GM23338 (cell line): ENCODE measurements at regions not wholly inside any gene's neighbourhood (a gene's known extent, or its start where the extent isn't known, plus 50 kb on each side); places are given as distances from the start of the nearest gene placed in this dataset.

Experiments
- ATAC-seq: fragments of 200-7000 bp; cut with Tn5 transposase; 3 replicates; pipeline ENCODE4 v1.9.1; 2020
- DNase-seq: peaks from one replicate; pipeline ENCODE4 v3.0.0-alpha.2; 2015; ENCODE audit warnings: low spot score
- H2AFZ ChIP-seq: fragments of 200-600 bp; sonication (generic); 2 replicates; pipeline ENCODE4 v1.8.0; 2016; ENCODE audit warnings: antibody characterized with exemption, mild to moderate bottlenecking, moderate library complexity
- H3F3A ChIP-seq: fragments of 200-600 bp; sonication (generic); replicated peaks from 2 replicates; pipeline ENCODE4 v1.8.0; 2017; ENCODE audit warnings: antibody characterized with exemption, mixed run types, low read depth
- H3K27ac ChIP-seq: fragments of 200-600 bp; sonication (generic); 2 replicates; pipeline ENCODE4 v1.6.1; 2016; ENCODE audit warnings: low read depth
- H3K27me3 ChIP-seq: fragments of 200-600 bp; sonication (generic); 2 replicates; pipeline ENCODE4 v1.8.0; 2016; ENCODE audit warnings: mild to moderate bottlenecking, mixed run types, moderate library complexity; ENCODE audit not compliant: insufficient read depth
- H3K36me3 ChIP-seq: fragments of 200-600 bp; sonication (generic); 2 replicates; pipeline ENCODE4 v1.8.0; 2016; ENCODE audit warnings: mild to moderate bottlenecking; ENCODE audit not compliant: insufficient read depth
- H3K4me1 ChIP-seq: fragments of 200-600 bp; sonication (generic); 2 replicates; pipeline ENCODE4 v1.8.0; 2016; ENCODE audit warnings: mild to moderate bottlenecking, moderate library complexity; ENCODE audit not compliant: insufficient read depth
- H3K4me2 ChIP-seq: fragments of 200-600 bp; sonication (generic); 2 replicates; pipeline ENCODE4 v1.7.1; 2017; ENCODE audit warnings: mixed run types
- H3K4me3 ChIP-seq: fragments of 200-600 bp; sonication (generic); 2 replicates; pipeline ENCODE4 v1.6.1; 2016; ENCODE audit warnings: mixed run types
- H3K79me2 ChIP-seq: fragments of 200-600 bp; sonication (generic); replicated peaks from 2 replicates; pipeline ENCODE4 v1.8.0; 2017; ENCODE audit warnings: mild to moderate bottlenecking; ENCODE audit not compliant: insufficient read depth
- H3K9me2 ChIP-seq: fragments of 200-600 bp; sonication (generic); 2 replicates; pipeline ENCODE4 v1.8.0; 2017; ENCODE audit not compliant: insufficient read depth
- H4K20me1 ChIP-seq: fragments of 200-600 bp; sonication (generic); replicated peaks from 2 replicates; pipeline ENCODE4 v1.8.0; 2017; ENCODE audit warnings: mild to moderate bottlenecking; ENCODE audit not compliant: insufficient read depth
- H3K27ac Mint-ChIP-seq: 2 replicates; pipeline ENCODE4 v1.8.0; 2020; ENCODE audit warnings: inconsistent platforms, mild to moderate bottlenecking, moderate library complexity, mixed read lengths
- H3K27me3 Mint-ChIP-seq: 3 replicates; pipeline ENCODE4 v1.8.0; 2022; ENCODE audit warnings: low read depth, mild to moderate bottlenecking, moderate library complexity, mixed read lengths, inconsistent platforms; ENCODE audit not compliant: insufficient read depth, poor library complexity
- H3K36me3 Mint-ChIP-seq: 3 replicates; pipeline ENCODE4 v1.8.0; 2021; ENCODE audit warnings: low read depth, mild to moderate bottlenecking, inconsistent platforms, moderate library complexity, mixed read lengths
- H3K4me1 Mint-ChIP-seq: 3 replicates; pipeline ENCODE4 v1.8.0; 2020; ENCODE audit warnings: mild to moderate bottlenecking, inconsistent platforms, mixed read lengths
- H3K4me3 Mint-ChIP-seq: 3 replicates; pipeline ENCODE4 v1.8.0; 2021; ENCODE audit warnings: moderate library complexity, mild to moderate bottlenecking, inconsistent platforms, mixed read lengths
- H3K9me3 Mint-ChIP-seq: 3 replicates; pipeline ENCODE4 v1.8.0; 2020; ENCODE audit warnings: moderate library complexity, mild to moderate bottlenecking, inconsistent platforms, mixed read lengths
- CREB1 ChIP-seq: fragments of 250-450 bp; sonication (Bioruptor Pico); IDR thresholded peaks from 2 replicates; pipeline ENCODE4 v1.5.0; 2020; ENCODE audit warnings: low read depth, mild to moderate bottlenecking, moderate library complexity
- EZH2 ChIP-seq: fragments of 200-600 bp; sonication (generic); IDR thresholded peaks from one replicate; pipeline ENCODE4 v1.8.0; 2017; ENCODE audit warnings: antibody characterized with exemption, mild to moderate bottlenecking, low read depth; ENCODE audit not compliant: unreplicated experiment
- EZH2phosphoT487 ChIP-seq: fragments of 200-600 bp; sonication (generic); IDR thresholded peaks from one replicate; pipeline ENCODE4 v1.8.1; 2018; ENCODE audit warnings: antibody characterized with exemption; ENCODE audit not compliant: unreplicated experiment
- JUNB ChIP-seq: IDR thresholded peaks from one replicate; pipeline ENCODE4 v1.6.1; 2016; ENCODE audit warnings: antibody characterized with exemption; ENCODE audit not compliant: unreplicated experiment
- NANOG ChIP-seq: IDR thresholded peaks from 2 replicates; pipeline ENCODE4 v1.6.1; 2016; ENCODE audit warnings: antibody characterized with exemption, borderline replicate concordance
- POLR2AphosphoS5 ChIP-seq: IDR thresholded peaks from 2 replicates; pipeline ENCODE4 v1.6.1; 2016; ENCODE audit warnings: antibody characterized with exemption, low read depth
- STAT1 ChIP-seq: IDR thresholded peaks from one replicate; pipeline ENCODE4 v1.6.1; 2016; ENCODE audit warnings: antibody characterized with exemption; ENCODE audit not compliant: unreplicated experiment
- ZNF114 ChIP-seq: fragments of 250-450 bp; sonication (Bioruptor Pico); IDR thresholded peaks from 2 replicates; pipeline ENCODE4 v1.5.0; 2020; ENCODE audit warnings: mild to moderate bottlenecking, moderate library complexity
- ZNF331 ChIP-seq: fragments of 250-450 bp; sonication (Bioruptor Pico); IDR thresholded peaks from 2 replicates; pipeline ENCODE4 v1.5.0; 2020; ENCODE audit warnings: low read depth, mild to moderate bottlenecking, moderate library complexity
- ZNF462 ChIP-seq: fragments of 250-450 bp; sonication (Bioruptor Pico); IDR thresholded peaks from 2 replicates; pipeline ENCODE4 v1.5.0; 2020; ENCODE audit warnings: mild to moderate bottlenecking, moderate library complexity
- TF ChIP-seq, protein P1 (sequence below), 2 experiments: fragments of 200-600 bp in 1 of 2; sonication (generic) in 1 of 2; conservative IDR thresholded peaks; 2 replicates each; pipeline versions ENCODE4 v1.5.1 to v1.6.1; 2016 to 2017; ENCODE audit warnings: antibody characterized with exemption in 2 of 2, low read depth in 2 of 2, mild to moderate bottlenecking in 2 of 2, moderate library complexity in 1 of 2
- TF ChIP-seq, protein P2 (sequence below): IDR thresholded peaks from 2 replicates; pipeline ENCODE4 v1.6.1; 2016; ENCODE audit warnings: antibody characterized with exemption
- TF ChIP-seq, protein P3 (sequence below): IDR thresholded peaks from one replicate; pipeline ENCODE4 v1.6.1; 2018; ENCODE audit warnings: antibody characterized with exemption; ENCODE audit not compliant: unreplicated experiment

GRCh38 chr3:154510780-154511179, 80.8 kb upstream of the GPR149 start:
- H3K36me3 Mint-ChIP-seq, result no peaks in the 10 kb centered on the region
- no peaks in the 10 kb centered on the region for H3K79me2 ChIP-seq
- no peak for DNase-seq
- ATAC-seq, result no peak
- TF ChIP-seq EZH2, result no peak
- no peak for TF ChIP-seq CREB1
- TF ChIP-seq ZNF114 (CRISPR knock-in tag), result no peak
- TF ChIP-seq ZNF462 (CRISPR knock-in tag), result no peak
- TF ChIP-seq, protein P1, sequence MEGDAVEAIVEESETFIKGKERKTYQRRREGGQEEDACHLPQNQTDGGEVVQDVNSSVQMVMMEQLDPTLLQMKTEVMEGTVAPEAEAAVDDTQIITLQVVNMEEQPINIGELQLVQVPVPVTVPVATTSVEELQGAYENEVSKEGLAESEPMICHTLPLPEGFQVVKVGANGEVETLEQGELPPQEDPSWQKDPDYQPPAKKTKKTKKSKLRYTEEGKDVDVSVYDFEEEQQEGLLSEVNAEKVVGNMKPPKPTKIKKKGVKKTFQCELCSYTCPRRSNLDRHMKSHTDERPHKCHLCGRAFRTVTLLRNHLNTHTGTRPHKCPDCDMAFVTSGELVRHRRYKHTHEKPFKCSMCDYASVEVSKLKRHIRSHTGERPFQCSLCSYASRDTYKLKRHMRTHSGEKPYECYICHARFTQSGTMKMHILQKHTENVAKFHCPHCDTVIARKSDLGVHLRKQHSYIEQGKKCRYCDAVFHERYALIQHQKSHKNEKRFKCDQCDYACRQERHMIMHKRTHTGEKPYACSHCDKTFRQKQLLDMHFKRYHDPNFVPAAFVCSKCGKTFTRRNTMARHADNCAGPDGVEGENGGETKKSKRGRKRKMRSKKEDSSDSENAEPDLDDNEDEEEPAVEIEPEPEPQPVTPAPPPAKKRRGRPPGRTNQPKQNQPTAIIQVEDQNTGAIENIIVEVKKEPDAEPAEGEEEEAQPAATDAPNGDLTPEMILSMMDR (conservative IDR thresholded peaks at IDR 0.05; ENCODE audit: low read depth in 2 of 2), result no peak
- TF ChIP-seq ZNF331 (CRISPR knock-in tag), result no peak
- TF ChIP-seq JUNB, result no peak
- TF ChIP-seq EZH2phosphoT487, result no peak
- TF ChIP-seq STAT1, result no peak
- no peak for TF ChIP-seq POLR2AphosphoS5
- TF ChIP-seq, protein P2, sequence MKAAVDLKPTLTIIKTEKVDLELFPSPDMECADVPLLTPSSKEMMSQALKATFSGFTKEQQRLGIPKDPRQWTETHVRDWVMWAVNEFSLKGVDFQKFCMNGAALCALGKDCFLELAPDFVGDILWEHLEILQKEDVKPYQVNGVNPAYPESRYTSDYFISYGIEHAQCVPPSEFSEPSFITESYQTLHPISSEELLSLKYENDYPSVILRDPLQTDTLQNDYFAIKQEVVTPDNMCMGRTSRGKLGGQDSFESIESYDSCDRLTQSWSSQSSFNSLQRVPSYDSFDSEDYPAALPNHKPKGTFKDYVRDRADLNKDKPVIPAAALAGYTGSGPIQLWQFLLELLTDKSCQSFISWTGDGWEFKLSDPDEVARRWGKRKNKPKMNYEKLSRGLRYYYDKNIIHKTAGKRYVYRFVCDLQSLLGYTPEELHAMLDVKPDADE, result no peak
- TF ChIP-seq, protein P3, sequence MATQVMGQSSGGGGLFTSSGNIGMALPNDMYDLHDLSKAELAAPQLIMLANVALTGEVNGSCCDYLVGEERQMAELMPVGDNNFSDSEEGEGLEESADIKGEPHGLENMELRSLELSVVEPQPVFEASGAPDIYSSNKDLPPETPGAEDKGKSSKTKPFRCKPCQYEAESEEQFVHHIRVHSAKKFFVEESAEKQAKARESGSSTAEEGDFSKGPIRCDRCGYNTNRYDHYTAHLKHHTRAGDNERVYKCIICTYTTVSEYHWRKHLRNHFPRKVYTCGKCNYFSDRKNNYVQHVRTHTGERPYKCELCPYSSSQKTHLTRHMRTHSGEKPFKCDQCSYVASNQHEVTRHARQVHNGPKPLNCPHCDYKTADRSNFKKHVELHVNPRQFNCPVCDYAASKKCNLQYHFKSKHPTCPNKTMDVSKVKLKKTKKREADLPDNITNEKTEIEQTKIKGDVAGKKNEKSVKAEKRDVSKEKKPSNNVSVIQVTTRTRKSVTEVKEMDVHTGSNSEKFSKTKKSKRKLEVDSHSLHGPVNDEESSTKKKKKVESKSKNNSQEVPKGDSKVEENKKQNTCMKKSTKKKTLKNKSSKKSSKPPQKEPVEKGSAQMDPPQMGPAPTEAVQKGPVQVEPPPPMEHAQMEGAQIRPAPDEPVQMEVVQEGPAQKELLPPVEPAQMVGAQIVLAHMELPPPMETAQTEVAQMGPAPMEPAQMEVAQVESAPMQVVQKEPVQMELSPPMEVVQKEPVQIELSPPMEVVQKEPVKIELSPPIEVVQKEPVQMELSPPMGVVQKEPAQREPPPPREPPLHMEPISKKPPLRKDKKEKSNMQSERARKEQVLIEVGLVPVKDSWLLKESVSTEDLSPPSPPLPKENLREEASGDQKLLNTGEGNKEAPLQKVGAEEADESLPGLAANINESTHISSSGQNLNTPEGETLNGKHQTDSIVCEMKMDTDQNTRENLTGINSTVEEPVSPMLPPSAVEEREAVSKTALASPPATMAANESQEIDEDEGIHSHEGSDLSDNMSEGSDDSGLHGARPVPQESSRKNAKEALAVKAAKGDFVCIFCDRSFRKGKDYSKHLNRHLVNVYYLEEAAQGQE, result no peak
- TF ChIP-seq NANOG, result no peak
- H3K36me3 ChIP-seq, result no peaks in the 10 kb centered on the region
- H3K4me1 ChIP-seq, result peaks cover 9% of the 10 kb centered on the region
- no peaks in the 10 kb centered on the region for H3K27me3 ChIP-seq
- no peaks in the 10 kb centered on the region for H4K20me1 ChIP-seq
- no peaks in the 10 kb centered on the region for H3K9me3 Mint-ChIP-seq
- no peaks in the 10 kb centered on the region; the same call in 1 of the 2 replicates for H3K9me2 ChIP-seq
- H3K4me2 ChIP-seq, result no peak overlapping the region
- peaks cover 3% of the 10 kb centered on the region; the same call in 1 of the 3 replicates for H3K4me1 Mint-ChIP-seq
- no peaks in the 10 kb centered on the region for H3K27me3 Mint-ChIP-seq
- no peak overlapping the region for H3K27ac Mint-ChIP-seq
- no peak overlapping the region for H3K27ac ChIP-seq
- H3K4me3 ChIP-seq, result no peak overlapping the region
- 0 out of 2 replicates have a peak overlapping the region, but pooled peaks have one; percentile 4 for H2AFZ ChIP-seq
- no peak overlapping the region for H3K4me3 Mint-ChIP-seq
- H3F3A ChIP-seq, result no peaks in the 10 kb centered on the region
